GM18517 (cell line): ENCODE measurements at regions not wholly inside any gene's neighbourhood (a gene's known extent, or its start where the extent isn't known, plus 50 kb on each side); places are given as distances from the start of the nearest gene placed in this dataset.

Experiments used
- ATAC-seq: cut with Tn5 transposase; IDR thresholded peaks from one replicate; pipeline ENCODE4 v1.9.1; 2021; ENCODE audit warnings: mild to moderate bottlenecking, moderate library complexity; ENCODE audit not compliant: unreplicated experiment

GRCh38 chr7:10793995-10794775 lies 179.5 kb upstream of the PHF14 start:
- ATAC-seq, result no peak

- ATAC-seq, result no peak
These were observed 176.5 kb upstream of the PHF14 start for GRCh38 chr7:10797157-10797556.

- ATAC-seq, result no peak
These were observed 175.6 kb upstream of the PHF14 start for GRCh38 chr7:10798044-10798443.

GRCh38 chr7:10799475-10799874 lies 174.2 kb upstream of the PHF14 start:
- no peak for ATAC-seq

- no peak for ATAC-seq
These were observed 171.7 kb upstream of the PHF14 start for GRCh38 chr7:10802011-10802410.

GRCh38 chr7:10802526-10802925 lies 171.1 kb upstream of the PHF14 start:
- no peak for ATAC-seq

GRCh38 chr7:10803720-10804119 lies 170.0 kb upstream of the PHF14 start:
- ATAC-seq, result no peak

- no peak for ATAC-seq
These were observed 168.9 kb upstream of the PHF14 start for GRCh38 chr7:10804770-10805169.

- ATAC-seq, result no peak
These were observed 158.1 kb upstream of the PHF14 start for GRCh38 chr7:10815546-10815945.

GRCh38 chr7:10821156-10821555 lies 152.5 kb upstream of the PHF14 start:
- ATAC-seq, result no peak

GRCh38 chr7:10824154-10824553 lies 149.5 kb upstream of the PHF14 start:
- no peak for ATAC-seq

GRCh38 chr7:10838228-10838627 lies 135.4 kb upstream of the PHF14 start:
- ATAC-seq, result no peak

- no peak for ATAC-seq
These were observed 128.4 kb upstream of the PHF14 start for GRCh38 chr7:10845225-10845624.

GRCh38 chr7:10855583-10855982 lies 118.1 kb upstream of the PHF14 start:
- ATAC-seq, result no peak

- ATAC-seq, result no peak
These were observed 113.2 kb upstream of the PHF14 start for GRCh38 chr7:10860516-10860915.

- no peak for ATAC-seq
These were observed 110.2 kb upstream of the PHF14 start for GRCh38 chr7:10863476-10863875.

GRCh38 chr7:10874666-10875065 lies 99.0 kb upstream of the PHF14 start:
- ATAC-seq, result no peak

- no peak for ATAC-seq
These were observed 98.6 kb upstream of the PHF14 start for GRCh38 chr7:10875080-10875479.

GRCh38 chr7:10888861-10889260 lies 84.8 kb upstream of the PHF14 start:
- peak; percentile 24 for ATAC-seq

GRCh38 chr7:10889266-10889898 lies 84.3 kb upstream of the PHF14 start:
- ATAC-seq, result peak; percentile 96

GRCh38 chr7:10908600-10908999 lies 65.1 kb upstream of the PHF14 start:
- ATAC-seq, result no peak

GRCh38 chr7:10910447-10910846 lies 63.2 kb upstream of the PHF14 start:
- ATAC-seq, result no peak

- no peak for ATAC-seq
These were observed 61.6 kb upstream of the PHF14 start for GRCh38 chr7:10912077-10912476.
